Neuronal stem cell (in vitro differentiated cells): ENCODE measurements at regions not wholly inside any gene's neighbourhood (a gene's known extent, or its start where the extent isn't known, plus 50 kb on each side); places are given as distances from the start of the nearest gene placed in this dataset.

ENCODE experiments used
- DNase-seq: peaks from one replicate; pipeline ENCODE4 v3.0.0-alpha.2; 2013; ENCODE audit warnings: low spot score
- H2AFZ ChIP-seq: one replicate; pipeline ENCODE4 v1.6.1; 2013; ENCODE audit warnings: mild to moderate bottlenecking, low read length, inconsistent platforms
- H2AK5ac ChIP-seq: 2 replicates; pipeline ENCODE4 v1.6.1; 2013; ENCODE audit warnings: low read depth, mild to moderate bottlenecking, inconsistent platforms, low read length, moderate library complexity, mixed read lengths
- H2BK120ac ChIP-seq: 2 replicates; pipeline ENCODE4 v1.6.1; 2013; ENCODE audit warnings: low read depth, mild to moderate bottlenecking, inconsistent platforms, low read length, moderate library complexity, mixed read lengths
- H2BK12ac ChIP-seq: one replicate; pipeline ENCODE4 v1.6.1; 2013; ENCODE audit warnings: low read length, inconsistent platforms
- H2BK15ac ChIP-seq: 2 replicates; pipeline ENCODE4 v1.6.1; 2013; ENCODE audit warnings: mild to moderate bottlenecking, low read length, inconsistent platforms, mixed read lengths
- H2BK5ac ChIP-seq: one replicate; pipeline ENCODE4 v1.6.1; 2013; ENCODE audit warnings: inconsistent platforms, mild to moderate bottlenecking, low read length, moderate library complexity
- H3K14ac ChIP-seq: one replicate; pipeline ENCODE4 v1.6.1; 2013; ENCODE audit warnings: low read length, inconsistent platforms
- H3K18ac ChIP-seq: 2 replicates; pipeline ENCODE4 v1.6.1; 2013; ENCODE audit warnings: low read length, inconsistent platforms
- H3K23ac ChIP-seq: 2 replicates; pipeline ENCODE4 v1.6.1; 2013; ENCODE audit warnings: low read depth, mild to moderate bottlenecking, mixed read lengths, low read length, inconsistent platforms; ENCODE audit not compliant: poor library complexity
- H3K27ac ChIP-seq: replicated peaks from 3 replicates; pipeline ENCODE4 v1.5.1; 2013; ENCODE audit warnings: low read length, inconsistent platforms
- H3K27me3 ChIP-seq, 3 experiments: 2 replicates each; pipeline ENCODE4 v1.6.1; 2013; ENCODE audit warnings: low read length in 3 of 3, mild to moderate bottlenecking in 2 of 3, inconsistent platforms in 1 of 3, low read depth in 1 of 3, mixed read lengths in 1 of 3, moderate library complexity in 1 of 3; ENCODE audit not compliant: control insufficient read depth in 3 of 3, insufficient read depth in 3 of 3
- H3K36me3 ChIP-seq, 2 donors: replicated peaks in 1 of 2; 2 replicates each; pipeline ENCODE4 v1.6.1; 2013; ENCODE audit warnings: low read length in 2 of 2; ENCODE audit not compliant: control insufficient read depth in 2 of 2, insufficient read depth in 2 of 2
- H3K4ac ChIP-seq: 2 replicates; pipeline ENCODE4 v1.6.1; 2013; ENCODE audit warnings: inconsistent platforms, mild to moderate bottlenecking, low read length, moderate library complexity
- H3K4me1 ChIP-seq, 2 donors: 1 replicate in 1 of 2; 2 replicates in 1 of 2; pipeline ENCODE4 v1.6.1; 2013; ENCODE audit warnings: low read length in 2 of 2, low read depth in 1 of 2; ENCODE audit not compliant: control insufficient read depth in 2 of 2, insufficient read depth in 1 of 2
- H3K4me2 ChIP-seq: one replicate; pipeline ENCODE4 v1.6.1; 2013; ENCODE audit warnings: mild to moderate bottlenecking, low read length, inconsistent platforms; ENCODE audit not compliant: insufficient read depth, poor library complexity, severe bottlenecking
- H3K4me3 ChIP-seq, 2 donors: 2 replicates each; pipeline ENCODE4 v1.5.1; 2013; ENCODE audit warnings: low read length in 2 of 2, mild to moderate bottlenecking in 2 of 2, inconsistent platforms in 1 of 2, moderate library complexity in 1 of 2
- H3K79me1 ChIP-seq: one replicate; pipeline ENCODE4 v1.6.1; 2013; ENCODE audit warnings: low read depth, mild to moderate bottlenecking, inconsistent platforms, low read length, moderate library complexity
- H3K9ac ChIP-seq: one replicate; pipeline ENCODE4 v1.6.1; 2013; ENCODE audit warnings: mild to moderate bottlenecking, low read depth, low read length, inconsistent platforms; ENCODE audit not compliant: poor library complexity
- H3K9me3 ChIP-seq, 2 donors: replicated peaks in 1 of 2; 2 replicates each; pipeline versions ENCODE3 to v1.6.1; 2013; ENCODE audit warnings: low read length in 2 of 2, mild to moderate bottlenecking in 2 of 2, inconsistent platforms in 1 of 2, low read depth in 1 of 2, mixed read lengths in 1 of 2, moderate library complexity in 1 of 2; ENCODE audit not compliant: control insufficient read depth in 2 of 2, insufficient read depth in 1 of 2
- H4K8ac ChIP-seq: one replicate; pipeline ENCODE4 v1.6.1; 2013; ENCODE audit warnings: low read depth, mild to moderate bottlenecking, inconsistent platforms, low read length, moderate library complexity
- H4K91ac ChIP-seq: one replicate; pipeline ENCODE4 v1.6.1; 2013; ENCODE audit warnings: low read length, low read depth, mild to moderate bottlenecking, inconsistent platforms; ENCODE audit not compliant: poor library complexity
- WGBS, 2 donors: extraction: QIAGEN DNeasy Blood & Tissue Kit; methylation state at CpG; one replicate each; pipeline ENCODE4 v1.1.7; 2013; ENCODE audit warnings: missing lambda C conversion rate in 2 of 2, mixed read lengths in 1 of 2; ENCODE audit not compliant: insufficient read length in 2 of 2, insufficient replicate concordance in 1 of 2; ENCODE audit errors: extremely low coverage in 2 of 2; 5-methylcytosine and 5-hydroxymethylcytosine counted together

DNA sequence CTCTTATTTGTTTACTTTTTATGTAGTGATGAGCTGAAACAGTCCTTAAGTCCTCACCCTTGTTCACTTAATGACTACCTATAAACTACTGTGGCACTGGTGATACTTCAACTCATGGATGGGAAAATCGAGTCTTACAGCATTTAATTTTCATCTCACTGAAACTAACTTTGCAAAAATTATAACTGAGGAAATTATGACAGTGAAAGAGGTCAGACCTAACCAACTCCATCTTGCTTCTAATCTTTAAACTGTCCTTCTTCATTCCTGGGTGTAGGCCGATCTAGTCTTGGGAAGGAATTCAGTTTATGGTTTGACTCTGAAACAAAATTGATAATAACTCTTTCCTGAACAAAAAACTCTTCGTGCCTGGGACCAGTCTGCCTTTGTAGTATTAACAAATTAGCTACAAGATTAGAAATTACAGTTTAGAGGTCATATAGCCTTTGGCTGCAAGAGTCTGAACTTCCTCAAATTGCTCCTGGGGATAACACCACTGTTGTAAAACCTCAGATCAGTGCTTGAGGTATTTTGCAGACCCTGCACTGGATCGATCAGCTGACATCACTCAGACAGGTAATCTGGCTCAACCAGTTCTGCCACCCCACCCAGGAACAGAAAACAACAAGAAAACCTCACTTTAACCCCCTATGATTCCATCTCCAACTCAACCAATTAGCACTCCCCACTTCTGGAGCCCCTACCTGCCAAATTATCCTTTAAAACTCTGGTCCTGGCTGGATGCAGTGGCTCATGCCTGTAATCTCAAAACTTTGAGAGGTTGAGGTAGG is 995.7 kb upstream of the PRKX start:
- Histone ChIP-seq H3K36me3 (no peaks in the 10 kb centered on the region), H3K27ac (no peak overlapping the region), H3K9me3 (no peaks in the 10 kb centered on the region), H3K14ac (no peak overlapping the region), H3K23ac (no peak overlapping the region), H3K27me3 (no peaks in the 10 kb centered on the region), H3K18ac (no peak overlapping the region), H4K8ac (no peak overlapping the region), H3K4ac (no peak overlapping the region), H3K79me1 (no peaks in the 10 kb centered on the region), H3K4me2 (peak overlapping the region; percentile 11), H2AFZ (no peak overlapping the region), H2BK120ac (no peak overlapping the region), H2BK12ac (no peak overlapping the region), H4K91ac (no peak overlapping the region), H2AK5ac (no peak overlapping the region), H3K9ac (no peak overlapping the region), H2BK5ac (no peak overlapping the region), H3K4me1 (no peaks in the 10 kb centered on the region), H2BK15ac (no peak overlapping the region), H3K4me3 (no peak overlapping the region)
- DNase-seq, result no peak
- no CpG with 5 or more reads among the region's 4 CpGs for WGBS, 2 donors

DNA sequence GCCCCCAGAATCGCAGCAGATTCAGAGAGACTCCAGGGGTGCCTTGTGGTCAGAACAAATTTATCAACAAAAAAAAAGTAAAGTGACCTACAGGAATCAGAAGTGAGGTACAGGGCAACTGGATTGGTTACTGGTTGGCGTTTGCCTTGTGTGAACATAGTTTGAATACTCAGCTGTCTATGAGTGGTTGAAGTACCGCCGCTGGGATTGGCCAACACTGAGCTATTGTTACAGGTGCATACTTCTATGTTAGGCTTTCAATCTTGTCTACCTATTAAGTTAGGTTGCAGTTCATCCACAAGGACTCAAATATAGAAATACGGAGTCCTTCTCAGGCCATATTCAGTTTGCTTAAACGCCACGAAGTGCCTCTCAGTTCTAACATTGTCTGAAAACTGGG is 993.5 kb upstream of the PRKX start:
- H2BK12ac ChIP-seq, result no peak overlapping the region
- H3K14ac ChIP-seq, result no peak overlapping the region
- H2AK5ac ChIP-seq, result no peak overlapping the region
- no peaks in the 10 kb centered on the region for H3K27me3 ChIP-seq
- no peak overlapping the region for H3K4ac ChIP-seq
- no peak overlapping the region for H2BK15ac ChIP-seq
- no peak overlapping the region for H2AFZ ChIP-seq
- no peak overlapping the region for H2BK120ac ChIP-seq
- no peaks in the 10 kb centered on the region for H3K79me1 ChIP-seq
- H2BK5ac ChIP-seq, result no peak overlapping the region
- H3K4me2 ChIP-seq, result no peak overlapping the region
- H4K8ac ChIP-seq, result no peak overlapping the region
- no peak for DNase-seq
- no peaks in the 10 kb centered on the region for H3K9me3 ChIP-seq
- H3K4me1 ChIP-seq, result no peaks in the 10 kb centered on the region
- no peak overlapping the region for H3K23ac ChIP-seq
- H3K27ac ChIP-seq, result no peak overlapping the region
- no peak overlapping the region for H3K18ac ChIP-seq
- H4K91ac ChIP-seq, result no peak overlapping the region
- H3K4me3 ChIP-seq, result no peak overlapping the region
- no CpG with 5 or more reads among the region's 7 CpGs for WGBS, 2 donors
- H3K9ac ChIP-seq, result no peak overlapping the region
- no peaks in the 10 kb centered on the region for H3K36me3 ChIP-seq

DNA sequence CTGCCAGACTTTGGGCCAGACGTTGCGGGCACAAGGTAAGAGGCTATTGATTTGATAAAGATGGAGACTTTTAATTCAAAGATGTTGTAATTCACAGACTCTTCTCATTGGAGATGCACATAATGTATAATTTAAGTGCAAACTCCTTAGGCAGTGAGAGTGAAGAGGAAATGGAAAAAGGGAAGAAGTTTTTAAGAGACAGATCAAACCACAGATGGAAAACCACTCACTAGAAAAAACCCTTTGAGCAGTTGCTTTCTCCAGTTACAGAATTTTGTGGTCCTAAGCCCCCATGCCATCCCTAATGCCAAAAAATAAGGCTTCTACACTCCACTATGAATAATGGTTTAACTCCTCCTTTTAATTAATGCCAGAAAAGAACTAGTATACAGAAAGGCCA is 977.1 kb upstream of the PRKX start:
- Histone ChIP-seq H3K23ac (no peak overlapping the region), H2BK15ac (no peak overlapping the region), H4K8ac (no peak overlapping the region), H3K4ac (no peak overlapping the region), H2AFZ (no peak overlapping the region), H2AK5ac (no peak overlapping the region), H3K27me3 (no peaks in the 10 kb centered on the region), H3K4me2 (no peak overlapping the region), H2BK12ac (no peak overlapping the region), H3K14ac (no peak overlapping the region), H4K91ac (no peak overlapping the region), H3K79me1 (no peaks in the 10 kb centered on the region), H3K27ac (no peak overlapping the region), H2BK120ac (no peak overlapping the region), H3K9me3 (no peaks in the 10 kb centered on the region), H3K4me3 (no peak overlapping the region), H3K4me1 (no peaks in the 10 kb centered on the region), H3K36me3 (no peaks in the 10 kb centered on the region), H2BK5ac (no peak overlapping the region), H3K9ac (no peak overlapping the region), H3K18ac (no peak overlapping the region)
- no peak for DNase-seq
- WGBS, 2 donors, result no CpG with 5 or more reads among the region's 2 CpGs

DNA sequence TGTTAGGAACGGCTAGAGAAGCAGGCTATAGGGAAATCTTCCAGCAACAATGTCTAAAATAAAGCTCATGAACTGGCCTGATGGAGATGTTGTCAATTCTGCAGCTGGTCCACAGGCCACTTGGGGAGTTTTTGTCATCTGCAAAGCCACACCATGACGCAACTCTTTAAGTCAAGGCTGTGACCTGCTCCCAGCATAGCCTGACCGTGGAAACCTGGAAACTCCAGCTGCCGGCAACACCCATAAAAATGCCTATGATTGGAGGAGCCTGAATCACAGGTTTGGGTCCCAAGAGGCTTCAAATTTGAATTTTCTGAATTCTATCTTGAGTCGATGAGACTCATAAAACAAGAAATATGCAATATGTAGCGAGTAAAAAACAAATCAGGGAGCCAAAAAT is 969.2 kb upstream of the PRKX start:
- Histone ChIP-seq H2BK5ac (no peak overlapping the region), H3K23ac (no peak overlapping the region), H4K91ac (no peak overlapping the region), H3K14ac (no peak overlapping the region), H2AK5ac (no peak overlapping the region), H3K18ac (no peak overlapping the region), H3K4ac (no peak overlapping the region), H3K4me2 (no peak overlapping the region), H3K36me3 (no peaks in the 10 kb centered on the region), H2BK120ac (no peak overlapping the region), H3K27ac (no peak overlapping the region), H3K4me1 (no peaks in the 10 kb centered on the region), H3K79me1 (no peaks in the 10 kb centered on the region), H2BK12ac (no peak overlapping the region), H3K9ac (no peak overlapping the region), H3K9me3 (no peaks in the 10 kb centered on the region), H2AFZ (no peak overlapping the region), H3K27me3 (no peaks in the 10 kb centered on the region), H4K8ac (no peak overlapping the region), H3K4me3 (no peak overlapping the region), H2BK15ac (no peak overlapping the region)
- WGBS, 2 donors, result no CpG with 5 or more reads among the region's 6 CpGs
- no peak for DNase-seq
